NCI-H2227 (cell line): ENCODE measurements at regions not wholly inside any gene's neighbourhood (a gene's known extent, or its start where the extent isn't known, plus 50 kb on each side); places are given as distances from the start of the nearest gene placed in this dataset.

Source experiments
- DNase-seq: peaks from one replicate; lab custom pipeline; 2025; ENCODE audit not compliant: unreplicated experiment; lab: John Stamatoyannopoulos, UW

GRCh38 chr3:4021162-4021561 lies 221.9 kb downstream of the LRRN1 start:
- no peak for DNase-seq

GRCh38 chr3:4029135-4029534 lies 229.9 kb downstream of the LRRN1 start:
- DNase-seq, result no peak

GRCh38 chr3:4030624-4031023 lies 231.4 kb downstream of the LRRN1 start:
- DNase-seq, result no peak

GRCh38 chr3:4033296-4033695 lies 234.1 kb downstream of the LRRN1 start:
- no peak for DNase-seq

- DNase-seq, result no peak
Measured at GRCh38 chr3:4036046-4036445, 236.8 kb downstream of the LRRN1 start.

GRCh38 chr3:4038351-4038750 lies 239.1 kb downstream of the LRRN1 start:
- no peak for DNase-seq

- no peak for DNase-seq
Measured at GRCh38 chr3:4042070-4042469, 242.8 kb downstream of the LRRN1 start.

GRCh38 chr3:4042869-4043268 lies 243.6 kb downstream of the LRRN1 start:
- no peak for DNase-seq

GRCh38 chr3:4043867-4044575 lies 244.8 kb downstream of the LRRN1 start:
- peak; percentile 20 for DNase-seq

- no peak for DNase-seq
Measured at GRCh38 chr3:4044619-4045018, 245.4 kb downstream of the LRRN1 start.

GRCh38 chr3:4045756-4046155 lies 246.5 kb downstream of the LRRN1 start:
- DNase-seq, result no peak

- no peak for DNase-seq
Measured at GRCh38 chr3:4047366-4047765, 248.1 kb downstream of the LRRN1 start.

GRCh38 chr3:4052706-4053105 lies 250.5 kb upstream of the SETMAR start:
- DNase-seq, result no peak

- no peak for DNase-seq
Measured at GRCh38 chr3:4053975-4054374, 249.2 kb upstream of the SETMAR start.

- DNase-seq, result no peak
Measured at GRCh38 chr3:4060064-4060463, 243.1 kb upstream of the SETMAR start.

GRCh38 chr3:4060603-4061002 lies 242.6 kb upstream of the SETMAR start:
- DNase-seq, result no peak

- no peak for DNase-seq
Measured at GRCh38 chr3:4061195-4061594, 242.0 kb upstream of the SETMAR start.

GRCh38 chr3:4061783-4062360 lies 241.3 kb upstream of the SETMAR start:
- no peak for DNase-seq

- DNase-seq, result no peak
Measured at GRCh38 chr3:4062621-4063020, 240.5 kb upstream of the SETMAR start.

GRCh38 chr3:4063916-4064574 lies 239.1 kb upstream of the SETMAR start:
- no peak for DNase-seq

- DNase-seq, result no peak
Measured at GRCh38 chr3:4065085-4065484, 238.1 kb upstream of the SETMAR start.

- no peak for DNase-seq
Measured at GRCh38 chr3:4065554-4065953, 237.6 kb upstream of the SETMAR start.
